ENCODE measurements at regions not wholly inside any gene's neighbourhood (a gene's known extent, or its start where the extent isn't known, plus 50 kb on each side); places are given as distances from the start of the nearest gene placed in this dataset.

DNA sequence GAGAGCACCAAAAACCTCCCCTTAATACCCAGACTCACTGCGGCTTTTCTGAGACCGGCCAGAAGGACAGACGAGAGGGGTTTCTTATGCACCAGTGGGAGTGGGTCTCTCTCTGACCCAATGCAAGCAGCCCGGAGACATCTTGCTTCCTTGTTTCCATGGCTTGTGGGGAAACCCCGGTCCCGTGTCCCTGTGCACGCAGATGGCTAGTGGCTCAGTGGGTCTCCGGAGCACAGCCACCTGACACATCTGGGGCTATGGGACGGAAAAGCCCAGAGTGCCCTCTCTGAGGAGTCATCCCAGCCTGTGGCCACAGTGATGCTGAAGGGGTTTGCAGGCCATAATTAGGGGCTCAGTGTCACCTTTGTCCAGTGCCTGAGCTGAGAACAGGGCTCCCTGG lies 197.6 kb downstream of the PHETA1 start:
- Histone ChIP-seq H3K4me2 (ENCODE audit: low read length) (no peak overlapping the region), H3K36me3 (ENCODE audit: control insufficient read depth in 1 of 2, insufficient read depth in 2 of 2, low read length in 2 of 2) (no peaks in the 10 kb centered on the region), H3K9ac (ENCODE audit: low read length) (no peak overlapping the region), H3K79me2 (ENCODE audit: insufficient read depth, low read length) (no peaks in the 10 kb centered on the region), H3K4me3 (replicated peaks in 1 of 2; ENCODE audit: low read depth in 1 of 2, low read length in 2 of 2) (no peak overlapping the region), H3K4me1 (ENCODE audit: control insufficient read depth in 1 of 2, insufficient read depth in 2 of 2, low read length in 2 of 2) (no peaks in the 10 kb centered on the region), H3K9me2 (ENCODE audit: insufficient read depth) (no peaks in the 10 kb centered on the region), H4K20me1 (ENCODE audit: insufficient read depth) (no peaks in the 10 kb centered on the region), H3K9me3 (ENCODE audit: control insufficient read depth in 1 of 2, insufficient read depth in 1 of 2, low read depth in 1 of 2, low read length in 2 of 2) (no peaks in the 10 kb centered on the region), H3K27me3 (ENCODE audit: insufficient read depth, low read length) (peaks cover 44% of the 10 kb centered on the region), H3K27ac (ENCODE audit: low read depth, low read length) (no peak overlapping the region), H2AFZ (ENCODE audit: low read depth, low read length, poor library complexity, severe bottlenecking) (no peak overlapping the region)
- RAD21 ChIA-PET (ENCODE audit: low non-redundant PET in 1 of 2, low total read pairs in 2 of 2, uncharacterized antibody in 2 of 2, unreplicated experiment in 2 of 2), result no interaction called here
- POLR2A ChIA-PET, result no interaction called here
- TF ChIP-seq SP1 (IDR thresholded peaks at IDR 0.05; ENCODE audit: low read depth), result no peak
- no peak for TF ChIP-seq FOSL1 (IDR thresholded peaks at IDR 0.05; ENCODE audit: low read depth)
- TF ChIP-seq, protein P1, sequence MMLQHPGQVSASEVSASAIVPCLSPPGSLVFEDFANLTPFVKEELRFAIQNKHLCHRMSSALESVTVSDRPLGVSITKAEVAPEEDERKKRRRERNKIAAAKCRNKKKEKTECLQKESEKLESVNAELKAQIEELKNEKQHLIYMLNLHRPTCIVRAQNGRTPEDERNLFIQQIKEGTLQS (IDR thresholded peaks at IDR 0.05), result no peak
- no peak for TF ChIP-seq JUND (IDR thresholded peaks at IDR 0.05)
- TF ChIP-seq POLR2AphosphoS5 (IDR thresholded peaks at IDR 0.05; ENCODE audit: low read depth, low read length), result no peak
- TF ChIP-seq, protein P2, sequence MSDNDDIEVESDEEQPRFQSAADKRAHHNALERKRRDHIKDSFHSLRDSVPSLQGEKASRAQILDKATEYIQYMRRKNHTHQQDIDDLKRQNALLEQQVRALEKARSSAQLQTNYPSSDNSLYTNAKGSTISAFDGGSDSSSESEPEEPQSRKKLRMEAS (IDR thresholded peaks at IDR 0.05), result no peak
- no peak for TF ChIP-seq SRF (IDR thresholded peaks at IDR 0.05; ENCODE audit: low read depth)
- TF ChIP-seq, protein P3, sequence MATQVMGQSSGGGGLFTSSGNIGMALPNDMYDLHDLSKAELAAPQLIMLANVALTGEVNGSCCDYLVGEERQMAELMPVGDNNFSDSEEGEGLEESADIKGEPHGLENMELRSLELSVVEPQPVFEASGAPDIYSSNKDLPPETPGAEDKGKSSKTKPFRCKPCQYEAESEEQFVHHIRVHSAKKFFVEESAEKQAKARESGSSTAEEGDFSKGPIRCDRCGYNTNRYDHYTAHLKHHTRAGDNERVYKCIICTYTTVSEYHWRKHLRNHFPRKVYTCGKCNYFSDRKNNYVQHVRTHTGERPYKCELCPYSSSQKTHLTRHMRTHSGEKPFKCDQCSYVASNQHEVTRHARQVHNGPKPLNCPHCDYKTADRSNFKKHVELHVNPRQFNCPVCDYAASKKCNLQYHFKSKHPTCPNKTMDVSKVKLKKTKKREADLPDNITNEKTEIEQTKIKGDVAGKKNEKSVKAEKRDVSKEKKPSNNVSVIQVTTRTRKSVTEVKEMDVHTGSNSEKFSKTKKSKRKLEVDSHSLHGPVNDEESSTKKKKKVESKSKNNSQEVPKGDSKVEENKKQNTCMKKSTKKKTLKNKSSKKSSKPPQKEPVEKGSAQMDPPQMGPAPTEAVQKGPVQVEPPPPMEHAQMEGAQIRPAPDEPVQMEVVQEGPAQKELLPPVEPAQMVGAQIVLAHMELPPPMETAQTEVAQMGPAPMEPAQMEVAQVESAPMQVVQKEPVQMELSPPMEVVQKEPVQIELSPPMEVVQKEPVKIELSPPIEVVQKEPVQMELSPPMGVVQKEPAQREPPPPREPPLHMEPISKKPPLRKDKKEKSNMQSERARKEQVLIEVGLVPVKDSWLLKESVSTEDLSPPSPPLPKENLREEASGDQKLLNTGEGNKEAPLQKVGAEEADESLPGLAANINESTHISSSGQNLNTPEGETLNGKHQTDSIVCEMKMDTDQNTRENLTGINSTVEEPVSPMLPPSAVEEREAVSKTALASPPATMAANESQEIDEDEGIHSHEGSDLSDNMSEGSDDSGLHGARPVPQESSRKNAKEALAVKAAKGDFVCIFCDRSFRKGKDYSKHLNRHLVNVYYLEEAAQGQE (IDR thresholded peaks at IDR 0.05; ENCODE audit: low read depth), result no peak
- TF ChIP-seq EZH2phosphoT487 (IDR thresholded peaks at IDR 0.05; ENCODE audit: borderline replicate concordance), result no peak
- no peak for TF ChIP-seq ZFX (IDR thresholded peaks at IDR 0.05)
- TF ChIP-seq ZNF274 (IDR thresholded peaks at IDR 0.05; ENCODE audit: low read depth, low read length), result no peak
- CTCF ChIA-PET, result no interaction called here
- BruUV-seq (replicated peaks), result no TSS peak
- ATAC-seq (no peak), DNase-seq (ENCODE audit: low read depth, low spot score) (no peak)
- intact Hi-C loops (cut with micrococcal nuclease), result loop anchor here (10.0 kb wide), 1 partner anchor 277 kb away; no protein-coding TSS in a partner anchor
